DLD1 (cell line): ENCODE measurements at regions not wholly inside any gene's neighbourhood (a gene's known extent, or its start where the extent isn't known, plus 50 kb on each side); places are given as distances from the start of the nearest gene placed in this dataset.

Experiments used
- in situ Hi-C: cut with HindIII; loops from 2 replicates; pipeline ENCODE4 v1.10.0; 2017; ENCODE audit warnings: low sequenced_read_pairs

GRCh38 chr1:4593106-4593505, 61.3 kb upstream of the AJAP1 start:
- in situ Hi-C loops, result no loop called here

GRCh38 chr1:4594286-4594991, 60.0 kb upstream of the AJAP1 start:
- in situ Hi-C loops, result no loop called here

- in situ Hi-C loops, result no loop called here
Observed at GRCh38 chr1:4595341-4596225, 58.8 kb upstream of the AJAP1 start.

DNA sequence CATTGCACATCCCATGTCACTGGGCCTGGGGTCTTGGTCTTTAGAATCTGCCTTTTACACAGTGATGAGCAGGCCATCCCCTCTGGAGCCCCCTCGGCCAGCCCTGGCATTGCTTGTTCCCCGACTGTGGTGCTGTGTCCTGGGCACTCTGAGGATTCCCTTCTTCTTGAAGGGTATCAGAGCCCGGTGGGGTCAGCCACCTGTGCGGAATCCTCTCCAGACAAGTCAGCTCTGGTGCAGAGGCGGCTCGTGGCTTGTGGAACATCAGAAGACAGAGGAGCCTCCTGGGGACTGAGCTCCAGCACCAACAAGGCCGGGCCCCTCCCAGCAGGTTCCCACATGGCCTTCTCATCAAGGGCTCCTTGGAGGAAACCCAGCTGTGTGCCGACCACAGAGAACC, 57.9 kb upstream of the AJAP1 start:
- in situ Hi-C loops, result no loop called here

DNA sequence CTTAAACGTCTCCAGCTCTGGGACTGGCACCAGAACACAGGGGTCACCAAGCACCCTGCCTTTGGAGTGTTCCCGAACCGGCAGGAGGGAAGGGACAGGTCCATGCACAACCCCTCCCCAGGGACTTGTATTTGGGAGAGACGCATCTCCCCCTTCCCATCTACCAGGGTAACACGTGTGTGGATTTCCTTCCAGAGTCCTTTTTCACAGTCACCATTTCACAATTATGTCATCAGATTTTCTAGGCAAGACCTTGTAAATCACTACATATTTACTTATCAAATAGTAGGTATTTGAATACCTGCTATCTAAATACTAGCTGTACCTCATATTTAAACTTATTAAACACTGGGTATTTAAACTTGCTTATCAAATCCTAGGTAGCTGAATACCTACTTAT, 57.4 kb upstream of the AJAP1 start:
- in situ Hi-C loops, result no loop called here

DNA sequence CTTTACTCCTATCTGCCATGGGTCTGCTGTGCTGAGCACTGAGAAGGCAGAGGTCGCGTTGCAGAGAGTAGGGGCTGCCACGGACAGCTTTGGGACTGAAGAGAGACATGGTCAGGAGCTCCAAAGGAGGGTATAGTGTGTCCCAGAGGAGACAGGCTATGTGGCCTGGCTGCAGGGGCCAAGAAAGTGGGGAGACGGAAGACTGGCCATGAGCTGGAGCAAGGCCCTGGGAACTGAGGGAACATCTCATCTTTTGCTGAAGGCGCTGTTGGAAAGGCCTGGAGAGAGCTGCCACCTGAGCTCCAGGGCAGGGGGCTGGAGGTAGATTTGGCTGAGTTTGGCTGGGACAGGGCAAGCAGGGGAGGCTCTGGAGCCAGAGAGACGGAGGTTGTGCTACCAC, 55.8 kb upstream of the AJAP1 start:
- in situ Hi-C loops, result no loop called here

- in situ Hi-C loops, result no loop called here
Observed at GRCh38 chr1:4599521-4599920, 54.9 kb upstream of the AJAP1 start.

DNA sequence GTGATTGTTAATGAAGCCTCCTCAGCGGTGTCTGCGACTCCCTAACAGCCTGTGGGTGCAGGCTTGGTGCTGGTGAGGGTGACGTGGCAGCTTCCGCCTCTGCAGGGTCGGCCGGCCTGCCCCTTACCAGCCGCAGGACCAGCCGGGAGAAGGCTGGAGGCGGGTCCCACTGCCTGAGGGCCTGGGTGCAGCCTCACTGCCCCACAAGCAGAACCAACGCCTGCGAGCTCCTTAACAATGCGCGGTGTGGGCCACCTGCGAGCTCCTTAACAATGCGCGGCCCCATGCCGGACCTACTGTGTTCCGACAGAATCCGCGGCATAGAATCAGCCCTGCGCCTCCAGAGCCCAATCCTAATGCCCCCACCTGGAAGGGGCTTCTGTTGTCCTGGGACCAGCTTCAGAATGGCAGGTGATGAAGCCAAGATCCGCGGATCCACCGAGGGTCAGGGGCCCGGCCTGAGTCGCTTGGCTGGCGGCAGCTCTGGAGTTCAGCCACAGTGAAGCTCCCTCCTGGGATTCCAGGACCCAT, 54.4 kb upstream of the AJAP1 start:
- in situ Hi-C loops, result no loop called here

GRCh38 chr1:4600615-4601460, 53.6 kb upstream of the AJAP1 start:
- in situ Hi-C loops, result no loop called here

DNA sequence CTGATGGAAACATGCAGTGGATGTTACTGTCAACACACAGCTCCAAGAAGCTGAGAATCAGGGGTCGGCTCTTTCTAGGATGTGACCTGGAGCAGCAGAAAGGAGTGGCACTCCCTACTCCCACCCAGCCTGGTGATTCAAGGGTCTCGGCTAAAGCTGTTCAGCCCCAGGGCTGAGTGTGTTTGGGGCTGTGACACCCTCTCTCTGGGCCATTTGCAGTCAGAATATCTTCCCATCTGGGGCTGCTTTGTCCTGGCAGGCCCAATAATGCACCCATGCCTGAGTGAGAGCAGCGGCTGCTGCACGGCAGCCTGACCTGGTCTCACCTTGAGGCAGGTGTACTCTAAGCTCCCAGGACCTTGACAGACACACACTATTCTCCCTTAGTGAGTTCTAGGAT, 52.5 kb upstream of the AJAP1 start:
- in situ Hi-C loops, result no loop called here

DNA sequence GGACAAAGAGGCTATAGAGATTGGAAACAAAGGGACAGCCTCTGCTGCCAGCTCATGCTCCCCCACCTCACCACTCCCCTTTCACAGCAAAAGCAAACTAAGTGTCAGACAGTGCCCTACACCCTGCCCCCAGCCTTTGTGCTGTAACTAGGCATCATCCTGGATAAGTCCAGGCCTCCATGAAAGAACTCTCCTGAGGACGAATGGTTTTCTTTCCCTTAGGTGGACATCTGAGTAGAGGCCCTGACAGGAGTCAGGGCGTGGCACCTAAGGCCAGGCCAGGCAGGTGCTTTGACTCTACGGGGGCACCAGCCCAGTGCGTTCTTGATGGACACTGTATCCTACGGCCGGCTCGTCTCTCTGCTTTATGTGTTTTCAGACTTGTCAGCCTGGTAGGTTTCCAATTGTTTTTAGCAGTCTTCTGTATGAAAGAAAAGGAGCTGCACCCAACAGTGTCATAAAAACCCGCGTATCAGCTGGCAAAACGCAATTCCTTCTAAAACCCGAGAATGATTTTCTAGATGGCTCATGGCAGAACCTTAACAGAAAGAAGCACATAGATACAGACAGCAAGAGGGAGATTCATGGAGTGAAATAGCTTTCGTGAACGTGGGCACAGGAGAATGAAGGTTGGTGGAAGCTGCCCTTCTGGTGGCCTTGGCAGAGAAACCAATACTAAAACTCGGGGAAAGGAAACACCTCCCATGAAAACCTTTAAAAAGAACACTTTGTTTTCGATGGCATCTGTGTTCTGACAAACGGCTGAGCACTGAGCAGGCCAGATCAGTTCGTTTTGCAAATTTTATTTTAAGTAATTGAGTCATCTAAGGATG, 51.7 kb upstream of the AJAP1 start:
- in situ Hi-C loops, result no loop called here

- in situ Hi-C loops, result no loop called here
Observed at GRCh38 chr1:4603295-4604110, 50.9 kb upstream of the AJAP1 start.
